NCI-H446 (cell line): ENCODE measurements at regions not wholly inside any gene's neighbourhood (a gene's known extent, or its start where the extent isn't known, plus 50 kb on each side); places are given as distances from the start of the nearest gene placed in this dataset.

ENCODE experiments used
- DNase-seq, 2 experiments: peaks; one replicate each; lab custom pipeline; 2025; lab: John Stamatoyannopoulos, UW

DNA sequence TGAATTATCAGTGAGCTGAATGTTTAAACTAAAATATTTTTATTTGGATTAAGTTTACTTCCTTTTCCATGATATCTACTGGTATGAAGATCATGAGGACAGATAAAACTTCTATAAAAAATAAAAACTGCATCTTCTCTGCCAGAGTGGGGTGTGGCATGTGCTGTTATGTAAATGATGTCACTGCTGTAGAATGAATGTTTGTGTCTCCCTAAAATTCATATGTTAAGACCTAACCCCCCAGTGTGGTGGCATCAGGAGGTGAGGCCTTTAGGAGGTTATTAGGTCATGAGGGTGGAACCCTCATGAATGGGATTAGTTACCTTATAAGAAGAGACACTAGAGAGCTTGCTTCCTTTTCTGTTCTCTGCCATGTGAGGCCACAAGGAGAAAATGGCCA is 178.7 kb upstream of the DPH6 start:
- no peak for DNase-seq

DNA sequence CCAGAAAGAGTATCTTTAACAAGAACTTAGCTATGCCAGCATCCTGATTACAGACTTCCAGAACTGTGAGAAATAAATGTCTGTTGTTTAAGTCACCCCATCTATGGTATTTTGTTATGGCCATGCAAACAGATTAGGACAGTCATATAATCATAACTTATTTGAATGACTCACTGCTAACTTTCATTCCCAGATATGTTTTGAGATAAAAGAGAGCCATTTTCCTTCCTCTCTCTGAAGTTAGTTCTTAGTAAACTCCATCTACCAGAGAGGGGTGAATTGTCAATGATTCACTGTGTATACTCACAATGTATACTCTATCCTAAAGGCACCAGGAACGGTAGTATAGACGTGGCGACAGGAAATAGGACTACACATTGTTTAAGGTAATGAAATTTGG is 179.4 kb upstream of the DPH6 start:
- DNase-seq = no peak

DNA sequence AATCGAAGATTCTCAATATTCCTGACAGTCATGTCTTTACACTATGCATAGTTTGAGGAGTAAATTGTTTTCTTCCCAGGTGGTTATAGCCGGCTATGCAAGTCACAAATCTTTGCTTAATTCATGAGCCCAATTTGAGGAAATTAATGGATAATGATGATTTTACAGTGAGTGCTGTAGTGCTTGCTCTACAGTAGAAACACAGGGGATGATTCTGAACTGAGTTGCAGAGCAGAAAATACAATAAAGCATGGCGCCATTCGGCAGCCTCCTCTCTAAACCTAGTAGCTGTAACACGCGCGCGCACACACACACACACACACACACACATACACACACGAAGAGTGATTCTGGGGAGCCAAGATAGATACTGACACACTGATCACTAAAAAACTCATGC is 181.7 kb upstream of the DPH6 start:
- DNase-seq = no peak

DNA sequence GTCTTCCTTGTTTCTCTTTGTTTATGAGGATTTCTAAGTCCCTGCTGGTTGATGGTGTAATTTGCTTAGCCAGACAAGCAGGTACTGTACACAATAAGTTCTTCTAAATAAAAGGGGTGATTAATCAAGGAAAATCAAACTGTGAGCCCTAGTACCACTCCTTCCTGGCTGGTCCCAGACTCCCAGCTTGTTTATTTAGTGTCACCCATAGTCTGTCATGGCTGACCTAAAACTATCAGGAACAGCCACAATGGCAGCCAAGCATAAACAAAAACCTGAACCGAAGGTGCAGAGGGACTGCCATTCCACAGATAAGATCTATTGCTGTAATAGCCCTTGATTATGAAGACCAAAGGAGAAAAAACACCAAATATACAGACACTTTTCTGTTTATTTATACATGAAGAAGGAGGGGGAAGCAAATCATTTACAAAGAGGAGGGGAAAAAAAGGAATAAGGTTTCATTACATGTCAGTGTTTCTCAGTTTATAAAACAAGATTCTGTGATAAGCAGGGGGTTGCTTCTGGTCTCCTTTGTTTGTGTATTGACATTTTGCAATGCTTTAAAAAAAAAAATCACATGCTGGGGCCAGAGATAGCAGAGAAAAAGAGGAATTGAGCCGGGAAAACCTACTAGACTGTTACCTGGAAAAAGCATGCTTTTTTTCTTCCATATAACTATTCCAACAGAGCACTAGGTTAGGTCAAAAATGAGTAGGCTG is 182.4 kb upstream of the DPH6 start:
- DNase-seq = no peak

DNA sequence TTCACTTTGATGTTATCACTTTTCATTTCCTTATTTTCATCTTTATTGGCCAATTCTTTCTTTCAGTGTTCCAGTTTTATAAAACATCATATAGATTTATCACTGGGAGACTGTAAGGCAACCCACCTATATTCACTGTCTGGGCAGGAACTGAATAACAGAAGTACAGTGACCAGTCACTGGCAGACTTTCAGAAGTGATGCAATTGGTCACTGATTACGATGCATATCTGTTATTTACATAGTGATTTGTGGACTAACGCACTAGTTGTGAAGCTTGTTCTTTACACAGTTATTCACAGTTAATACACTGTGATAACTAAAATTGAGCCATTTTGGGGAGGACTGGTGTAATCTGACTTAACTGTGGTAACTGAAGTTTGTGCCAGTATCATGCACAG is 190.2 kb upstream of the DPH6 start:
- DNase-seq = no peak

DNA sequence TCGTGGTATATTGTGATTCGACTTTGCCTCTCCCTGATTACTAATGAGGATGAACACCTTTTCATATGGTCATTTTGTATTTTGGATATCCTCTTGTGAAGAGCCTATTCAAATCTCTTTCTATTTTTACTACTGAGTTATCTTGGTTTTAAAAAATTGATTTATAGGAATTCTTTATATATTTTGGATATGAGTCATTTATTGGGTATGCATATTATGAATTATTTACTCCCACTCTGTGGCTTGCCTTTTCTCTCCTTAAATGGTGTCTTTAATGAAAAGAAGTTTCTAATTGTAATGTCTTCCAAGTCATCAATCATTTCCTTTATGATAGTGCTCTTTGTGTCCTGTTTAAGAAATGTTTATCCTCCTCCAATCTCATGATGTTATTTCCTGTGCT is 191.5 kb upstream of the DPH6 start:
- no peak for DNase-seq

DNA sequence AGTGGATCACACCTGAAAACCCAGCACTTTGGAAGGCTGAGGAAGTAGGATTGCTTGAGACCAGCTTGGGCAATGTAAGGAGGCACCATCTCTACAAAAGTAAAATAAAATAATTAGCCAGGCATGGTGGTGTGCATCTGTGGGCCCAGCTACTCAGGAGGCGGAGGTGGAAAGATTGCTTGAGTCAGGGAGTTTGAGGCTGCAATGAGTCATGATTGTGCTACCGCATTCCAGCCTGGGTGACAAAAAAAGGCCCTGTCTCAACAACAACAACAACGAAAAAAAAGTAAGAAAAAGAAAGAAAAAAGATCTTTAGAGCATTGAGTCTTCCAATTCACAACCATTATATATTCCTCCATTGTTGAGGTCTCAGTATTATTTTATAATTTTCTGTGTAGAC is 192.4 kb upstream of the DPH6 start:
- DNase-seq = no peak

DNA sequence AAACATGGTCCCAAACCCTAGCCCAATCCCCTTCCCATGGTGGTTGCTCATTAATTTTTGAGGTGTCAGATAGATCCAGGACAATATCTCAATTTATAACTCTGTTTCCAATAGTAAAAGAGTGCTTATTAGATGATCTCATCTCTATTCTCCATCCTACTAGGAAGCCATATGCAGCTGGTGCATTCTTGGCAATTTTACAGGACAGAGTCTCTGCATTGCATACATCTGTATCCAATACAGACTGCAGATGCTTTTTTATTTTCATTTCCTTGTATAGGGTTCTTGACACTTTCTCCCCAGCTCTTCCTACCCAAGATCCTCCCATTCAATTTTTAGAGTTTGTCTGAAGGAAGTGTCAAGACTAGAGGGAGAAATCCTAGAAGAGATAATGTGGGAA is 194.8 kb upstream of the DPH6 start:
- DNase-seq = peak; percentile 2 to 53

DNA sequence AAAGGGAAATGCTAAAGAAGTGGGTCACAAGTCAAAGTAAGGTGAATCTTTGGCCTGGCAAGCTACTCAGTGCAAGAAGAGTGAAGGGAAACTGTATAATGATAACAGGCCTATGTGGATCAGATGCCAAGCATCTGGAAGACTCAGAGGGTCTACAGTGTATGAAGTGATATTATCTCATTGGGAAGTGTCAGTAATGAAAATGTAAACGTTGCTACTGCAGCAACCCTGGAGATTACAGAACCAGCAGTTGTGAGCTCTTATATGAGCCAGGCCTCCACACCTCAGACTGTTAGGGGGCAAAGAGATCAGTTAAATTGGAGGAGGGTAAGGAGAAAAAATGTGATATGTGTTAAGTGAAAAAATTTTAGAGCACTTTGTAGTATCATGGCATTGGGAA is 195.4 kb upstream of the DPH6 start:
- no peak for DNase-seq

DNA sequence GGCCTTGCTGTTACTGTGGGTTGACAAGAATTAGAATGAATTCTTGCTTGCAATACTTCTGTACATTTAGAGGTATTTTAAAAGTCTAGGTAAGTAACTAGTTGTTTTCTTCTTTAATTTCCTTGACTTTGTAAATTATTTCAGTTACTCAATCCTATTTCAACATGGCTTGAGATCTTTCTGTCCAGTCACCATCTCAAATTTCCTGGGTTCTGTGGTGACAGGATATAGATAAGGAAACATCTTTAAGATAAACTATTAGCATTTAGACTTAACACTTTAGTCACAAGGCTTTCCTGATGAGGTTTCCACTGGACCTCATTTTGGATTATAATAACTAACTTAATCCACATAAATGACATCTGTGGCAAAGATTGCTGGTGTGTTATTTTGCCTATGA is 195.9 kb upstream of the DPH6 start:
- no peak for DNase-seq

DNA sequence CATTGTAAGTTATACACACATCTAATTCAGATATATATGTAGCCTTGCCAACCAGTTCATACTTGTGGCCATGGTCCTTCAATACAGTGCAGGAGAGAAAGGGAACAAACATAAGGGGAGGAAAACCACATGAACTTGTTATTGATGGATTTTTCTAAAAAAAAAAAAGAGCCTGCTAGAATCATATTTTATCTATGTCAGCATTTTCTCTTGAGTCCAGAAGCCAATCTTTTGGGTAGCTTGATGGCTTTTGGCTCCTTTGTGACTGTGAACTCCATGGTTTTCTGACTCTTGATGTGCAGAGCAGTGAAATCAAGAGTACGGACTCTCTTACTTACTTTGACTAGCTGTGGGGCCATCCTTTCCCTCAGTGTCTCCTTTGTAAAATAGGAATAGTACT is 197.4 kb upstream of the DPH6 start:
- no peak for DNase-seq

DNA sequence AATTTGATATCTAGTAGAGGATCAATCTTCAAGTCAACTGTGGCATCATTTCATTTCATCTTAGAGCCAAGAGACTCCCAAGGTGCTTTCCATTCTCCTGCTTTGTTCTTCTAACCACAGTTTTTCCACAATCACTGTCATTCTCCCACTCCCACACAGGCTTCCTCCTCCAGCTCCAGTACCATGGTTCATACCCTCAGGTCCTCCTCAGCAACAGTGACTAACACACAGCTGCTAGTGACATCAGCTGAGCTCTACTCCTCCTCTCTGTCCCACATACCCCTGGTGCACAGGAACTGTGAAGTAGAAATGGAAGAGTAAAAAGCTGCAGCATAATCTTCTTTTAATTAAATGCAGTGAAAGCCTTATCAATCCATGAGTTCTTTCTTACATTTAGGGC is 200.2 kb upstream of the DPH6 start:
- DNase-seq = no peak

DNA sequence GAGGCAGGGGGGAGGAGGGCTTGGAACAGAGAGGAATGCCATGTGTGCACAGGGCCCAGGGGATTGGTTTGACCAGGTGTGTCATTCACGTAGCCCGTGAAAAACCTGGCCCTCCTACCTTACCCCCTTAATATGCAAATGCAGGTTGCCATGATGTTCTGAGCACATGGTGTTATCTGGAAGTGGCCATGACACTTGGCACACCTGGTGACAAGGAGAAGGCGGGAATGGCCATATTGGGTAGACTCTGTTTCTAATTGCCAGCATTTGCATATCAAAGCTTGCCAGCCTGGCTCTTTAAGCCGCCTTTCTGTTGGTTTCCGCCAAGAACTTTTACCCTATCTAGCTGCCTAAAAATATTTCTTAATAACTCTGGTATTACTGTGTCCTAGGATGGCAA is 202.1 kb upstream of the DPH6 start:
- DNase-seq = no peak

DNA sequence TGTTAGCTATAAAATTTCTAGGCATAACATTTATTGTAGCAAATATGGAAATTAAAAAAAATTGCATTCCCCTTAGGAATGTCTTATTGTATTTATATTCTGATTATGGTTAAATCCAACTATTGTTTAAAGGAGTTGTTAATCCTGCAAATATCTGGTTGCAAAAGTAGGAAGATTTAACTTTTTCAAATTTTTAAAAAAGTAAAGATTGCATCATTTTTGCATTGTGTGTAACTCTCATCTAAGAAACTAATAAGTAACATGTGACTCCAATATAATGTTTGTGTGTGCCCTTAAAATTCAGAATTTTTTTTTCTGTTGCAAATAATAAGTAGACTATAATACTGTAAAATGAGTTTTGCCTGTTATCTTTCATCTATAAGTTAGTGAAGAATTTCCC is 204.1 kb upstream of the DPH6 start:
- no peak for DNase-seq

DNA sequence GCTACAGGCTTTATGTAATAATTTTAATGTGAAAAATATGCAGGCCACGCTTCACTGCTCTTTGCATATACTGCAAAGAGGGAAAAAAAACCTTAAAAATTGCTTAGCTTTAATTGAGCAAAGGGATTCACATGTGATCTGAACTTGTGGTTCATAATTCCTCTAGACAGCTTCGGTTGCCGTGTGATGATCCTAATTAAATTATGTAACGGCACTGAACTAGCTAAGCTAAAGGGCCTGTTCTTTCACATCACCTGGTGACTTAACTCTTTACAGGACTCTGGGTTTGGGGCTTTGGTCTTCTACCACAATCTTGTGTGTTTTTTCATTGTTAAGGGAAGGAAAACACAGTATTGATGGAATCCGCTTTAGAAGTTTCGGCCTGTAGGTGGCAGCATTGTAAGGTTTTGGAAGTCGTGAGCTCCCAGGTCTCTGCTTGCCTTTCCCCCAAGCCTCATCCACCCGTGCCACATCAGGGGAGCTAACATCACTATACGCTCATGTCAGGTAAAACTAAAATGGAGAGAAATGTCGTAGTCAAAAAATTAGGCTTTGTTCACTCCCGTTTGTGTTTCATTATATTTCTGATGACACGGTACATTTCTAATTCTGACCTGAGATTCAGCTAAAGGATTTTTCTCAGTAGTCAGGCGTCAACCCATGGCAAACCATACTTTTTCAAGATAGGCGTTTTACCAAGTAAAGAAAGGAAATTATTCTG is 205.6 kb upstream of the DPH6 start:
- DNase-seq = peak; percentile 69 to 73

DNA sequence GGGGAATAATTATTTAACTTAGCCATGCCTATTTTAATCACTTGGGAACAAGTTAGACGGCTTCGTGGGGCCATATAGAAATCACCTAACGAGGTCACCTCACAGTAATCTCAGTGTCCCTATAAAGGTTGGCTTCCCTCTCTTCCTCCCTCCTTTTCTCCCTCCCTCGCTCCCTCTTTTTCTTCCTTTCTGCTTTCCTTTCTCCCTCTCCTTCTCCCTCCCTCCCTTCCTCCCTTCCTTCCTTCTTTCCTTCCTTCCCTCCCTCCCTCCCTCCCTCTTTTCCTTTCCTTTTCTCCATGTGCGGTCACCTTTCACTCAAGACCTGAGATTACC is 206.1 kb upstream of the DPH6 start:
- DNase-seq = no peak

DNA sequence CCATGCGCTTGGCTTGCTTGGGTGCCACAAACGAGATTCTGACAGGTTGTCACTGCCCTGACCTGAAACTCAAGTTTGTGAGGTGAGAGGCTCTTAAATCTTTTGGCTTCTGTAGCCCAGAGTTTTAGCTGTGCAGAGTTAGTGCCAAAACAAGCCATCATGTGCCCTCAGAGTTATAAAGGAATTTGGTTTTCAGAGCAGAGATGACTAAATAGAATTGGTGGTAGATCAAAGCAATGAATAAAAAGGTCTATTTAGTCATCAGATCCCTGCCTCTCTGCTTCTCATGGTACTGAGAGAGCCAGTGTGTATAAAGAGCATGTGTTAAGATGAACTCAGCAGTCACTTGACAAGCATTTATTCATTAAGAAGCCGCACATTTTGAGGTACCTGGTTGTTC is 207.5 kb upstream of the DPH6 start:
- DNase-seq = no peak

DNA sequence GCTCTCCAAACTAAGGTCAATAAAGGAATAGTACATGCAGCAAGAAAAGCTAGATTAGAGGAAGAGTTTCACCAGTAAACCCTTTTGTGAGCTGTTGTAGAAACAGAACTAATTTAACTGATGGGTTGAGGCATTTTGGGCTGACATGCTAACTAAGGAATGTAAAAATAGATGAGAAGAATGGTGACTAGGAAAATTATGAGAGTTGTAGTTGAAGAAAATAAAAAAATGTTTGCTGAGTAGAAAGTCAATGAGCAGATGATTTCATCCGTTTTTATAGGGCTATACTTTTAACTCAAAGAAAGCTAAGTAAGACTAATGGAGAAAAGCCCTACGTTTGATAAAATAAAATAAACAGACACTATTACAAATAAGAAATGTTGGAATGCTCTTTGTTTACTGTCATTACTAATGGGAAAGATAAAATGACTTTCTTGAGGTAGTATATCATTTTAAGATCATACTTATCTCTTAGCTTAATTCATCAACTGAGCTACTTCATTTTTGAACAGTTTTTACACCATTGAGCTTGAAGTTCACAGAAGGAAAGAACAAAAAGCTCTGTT is 209.4 kb upstream of the DPH6 start:
- DNase-seq = no peak

DNA sequence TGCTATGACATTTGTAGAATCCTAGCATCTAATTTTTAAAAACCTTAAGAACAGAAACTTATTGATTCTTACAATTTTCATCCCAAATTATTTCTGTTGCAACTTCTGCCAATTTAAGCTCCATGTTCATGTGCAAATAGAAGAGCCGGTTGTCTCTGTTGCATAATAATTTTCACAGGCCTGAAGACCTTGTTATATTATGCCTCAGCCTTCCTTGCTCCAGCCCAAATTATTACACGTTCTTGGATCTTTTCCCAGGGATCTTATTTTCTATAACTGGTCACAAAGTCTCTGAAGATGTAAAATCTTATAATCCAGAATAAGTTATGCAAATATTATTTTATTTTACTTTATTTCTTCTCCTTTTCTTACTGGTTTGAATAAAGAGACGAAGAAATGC is 210.7 kb upstream of the DPH6 start:
- no peak for DNase-seq

DNA sequence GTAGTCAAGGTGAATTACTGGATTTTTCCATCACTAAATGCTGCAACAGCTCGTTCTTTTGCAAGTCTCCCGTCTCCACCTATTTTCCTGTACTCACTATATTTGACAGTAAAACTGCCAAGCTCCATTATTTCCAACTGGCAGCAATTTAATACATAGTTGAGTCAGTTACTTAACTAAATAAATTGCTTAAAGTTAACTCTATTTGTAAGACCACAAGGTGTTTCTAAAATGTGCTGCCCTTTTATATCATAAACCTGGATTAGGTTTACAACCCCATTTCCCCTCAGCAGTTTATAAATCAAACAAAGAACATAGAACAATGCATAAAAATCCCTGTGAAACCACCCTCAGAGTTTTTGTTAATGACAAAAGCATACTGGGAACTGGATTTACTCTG is 211.4 kb upstream of the DPH6 start:
- DNase-seq = no peak

DNA sequence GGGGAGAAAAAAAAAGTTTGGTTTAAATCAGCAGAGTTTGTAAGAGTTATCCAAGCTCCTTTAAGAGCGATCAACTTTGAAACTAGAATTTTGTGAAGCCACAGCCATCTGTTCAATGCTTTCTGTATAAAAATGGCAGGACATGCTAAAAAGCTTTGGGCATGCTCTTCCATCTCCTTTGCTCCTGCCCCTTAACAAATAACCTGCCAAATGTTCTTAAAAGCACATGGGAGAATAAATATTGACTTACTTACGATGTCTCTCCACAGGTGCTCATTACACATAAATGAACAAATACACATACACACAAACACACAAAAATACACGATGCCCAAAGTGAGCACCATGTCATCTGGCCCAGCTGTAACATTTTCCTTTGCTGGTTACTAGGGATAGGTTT is 211.8 kb upstream of the DPH6 start:
- DNase-seq = peak in 1 of 2 experiments; percentile 10

DNA sequence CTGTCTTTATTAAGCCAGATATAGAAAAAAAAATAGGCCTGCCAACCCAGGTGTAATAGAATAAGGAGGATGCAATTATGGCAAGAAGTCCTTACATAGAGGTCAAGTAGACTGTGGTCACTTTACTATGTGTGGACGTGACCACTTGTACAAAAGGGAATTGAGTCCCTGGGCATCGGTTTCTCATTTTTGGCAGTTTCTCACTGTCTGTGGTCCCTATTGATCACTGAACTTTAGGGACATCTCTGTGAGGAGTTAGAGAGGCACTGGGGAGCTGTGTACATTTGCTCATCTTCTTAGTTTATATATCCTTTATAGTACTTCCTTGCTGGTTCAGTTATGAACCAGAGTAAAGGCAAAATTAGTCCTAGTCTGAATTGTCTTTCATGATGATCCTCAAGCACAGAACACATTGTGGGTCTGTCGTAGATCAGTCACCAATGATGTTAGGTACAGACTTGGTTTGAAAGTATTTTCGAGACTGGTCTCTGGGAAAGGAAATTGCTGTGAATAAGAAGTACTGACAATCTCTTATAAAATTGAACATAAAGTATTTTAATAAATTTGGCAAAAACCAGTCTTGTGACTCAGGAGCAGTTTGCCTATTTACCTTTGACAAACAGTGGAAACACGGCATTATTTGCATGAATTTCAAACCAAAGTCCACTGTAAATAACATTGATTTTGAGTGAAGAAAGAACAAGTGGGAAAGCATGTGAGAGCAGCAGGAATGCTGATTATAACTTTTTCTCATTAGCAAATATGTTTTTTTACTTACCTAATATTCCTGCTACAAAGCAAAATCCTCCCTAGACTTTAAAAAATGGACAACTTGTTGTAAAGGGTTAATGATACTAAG is 218.9 kb upstream of the DPH6 start:
- no peak for DNase-seq

DNA sequence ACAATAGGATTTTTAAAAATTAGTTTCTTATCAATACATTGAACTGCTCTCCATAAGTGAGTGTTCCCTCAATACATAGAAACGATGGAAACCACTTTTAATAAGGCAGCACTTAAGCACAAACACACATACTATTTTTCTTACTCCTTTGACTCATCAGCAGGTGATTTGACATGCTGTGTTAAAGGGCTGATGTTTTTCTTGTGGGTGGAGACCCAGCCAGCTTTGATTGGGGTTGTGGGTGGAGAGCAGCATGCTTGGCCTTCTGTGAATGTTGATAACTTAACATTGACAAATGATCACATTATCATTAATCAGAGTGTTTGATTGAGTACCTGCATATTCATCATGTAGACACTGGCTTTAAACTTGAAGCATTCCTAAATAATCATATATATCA is 223.0 kb upstream of the DPH6 start:
- DNase-seq = no peak
